Daoy (cell line): ENCODE measurements at regions not wholly inside any gene's neighbourhood (a gene's known extent, or its start where the extent isn't known, plus 50 kb on each side); places are given as distances from the start of the nearest gene placed in this dataset.
"Not testable (repeated sequence)": the region's sequence is repeated elsewhere in the genome, so short reads cannot be mapped to it uniquely, and the experiment has no call there.

ENCODE experiments used
- DNase-seq: peaks from one replicate; pipeline ENCODE4 v3.0.0-alpha.2; 2015; ENCODE audit warnings: low read depth

- DNase-seq, result not testable (repeated sequence)
Measured at GRCh38 chr2:152273732-152274260, 61.2 kb upstream of the FMNL2 start.

- not testable (repeated sequence) for DNase-seq
Measured at GRCh38 chr2:152277896-152278295, 57.1 kb upstream of the FMNL2 start.

- no peak for DNase-seq
Measured at GRCh38 chr2:152278526-152278925, 56.4 kb upstream of the FMNL2 start.

- not testable (repeated sequence) for DNase-seq
Measured at GRCh38 chr2:152279367-152279766, 55.6 kb upstream of the FMNL2 start.

GRCh38 chr2:152280780-152281179 lies 54.2 kb upstream of the FMNL2 start:
- no peak for DNase-seq

- DNase-seq, result no peak
Measured at GRCh38 chr2:152283392-152283791, 51.6 kb upstream of the FMNL2 start.

GRCh38 chr2:152284398-152284797 lies 50.6 kb upstream of the FMNL2 start:
- DNase-seq, result peak; percentile 7
